ENCODE measurements at regions not wholly inside any gene's neighbourhood (a gene's known extent, or its start where the extent isn't known, plus 50 kb on each side); places are given as distances from the start of the nearest gene placed in this dataset.

- no peak for TF ChIP-seq CTCF (conservative IDR thresholded peaks at IDR 0.05; ENCODE audit: low read depth in 2 of 2)
- TF ChIP-seq STAT1 (IDR thresholded peaks at IDR 0.05; ENCODE audit: unreplicated experiment), result no peak
- no peak for TF ChIP-seq EZH2phosphoT487 (IDR thresholded peaks at IDR 0.05; ENCODE audit: unreplicated experiment)
- TF ChIP-seq CREB1 (CRISPR knock-in tag; IDR thresholded peaks at IDR 0.05; ENCODE audit: low read depth), result no peak
- TF ChIP-seq EZH2 (IDR thresholded peaks at IDR 0.05; ENCODE audit: low read depth, unreplicated experiment), result no peak
- no peak for TF ChIP-seq POLR2AphosphoS5 (IDR thresholded peaks at IDR 0.05; ENCODE audit: low read depth)
- TF ChIP-seq ZNF331 (CRISPR knock-in tag; IDR thresholded peaks at IDR 0.05; ENCODE audit: low read depth), result no peak
- TF ChIP-seq REST (IDR thresholded peaks at IDR 0.05; ENCODE audit: unreplicated experiment), result no peak
- TF ChIP-seq JUNB (IDR thresholded peaks at IDR 0.05; ENCODE audit: unreplicated experiment), result no peak
These were observed 323.1 kb downstream of the RBM43 start for GRCh38 chr2:150938527-150938926.

All from GM23338 (cell line).